Uterus (tissue), 3 donors: ENCODE measurements at regions not wholly inside any gene's neighbourhood (a gene's known extent, or its start where the extent isn't known, plus 50 kb on each side); places are given as distances from the start of the nearest gene placed in this dataset.
"Not testable (repeated sequence)": the region's sequence is repeated elsewhere in the genome, so short reads cannot be mapped to it uniquely, and the experiment has no call there.

Experiments
- DNase-seq, 2 donors: peaks; one replicate each; pipeline ENCODE4 v3.0.0-alpha.2; 2019 to 2020
- H3K27ac ChIP-seq, 2 donors: fragments of 200-600 bp; sonication (generic); 1 replicate in 1 of 2; 2 replicates in 1 of 2; pipeline ENCODE4 v1.5.1; 2016 to 2018
- H3K27me3 ChIP-seq, 2 donors: fragments of 200-600 bp; sonication (generic); one replicate each; pipeline ENCODE4 v1.5.1; 2018 to 2019; ENCODE audit warnings: control low read depth in 1 of 2
- H3K36me3 ChIP-seq, 2 donors: fragments of 200-600 bp; sonication (generic); one replicate each; pipeline ENCODE4 v1.5.1; 2019; ENCODE audit warnings: control low read depth in 1 of 2
- H3K4me1 ChIP-seq, 2 donors: fragments of 200-600 bp; sonication (generic); one replicate each; pipeline ENCODE4 v1.5.1; 2018 to 2019; ENCODE audit warnings: control low read depth in 1 of 2
- H3K4me3 ChIP-seq, 2 donors: fragments of 200-600 bp; sonication (generic); 1 replicate in 1 of 2; 2 replicates in 1 of 2; pipeline ENCODE4 v1.5.1; 2018 to 2019; ENCODE audit warnings: mild to moderate bottlenecking in 1 of 2
- H3K9me3 ChIP-seq, 2 donors: fragments of 200-600 bp; sonication (generic); one replicate each; pipeline ENCODE4 v1.5.1; 2019; ENCODE audit warnings: control low read depth in 1 of 2
- CTCF ChIP-seq, 4 experiments: fragments of 200-600 bp in 2 of 4; fragments of 450-650 bp in 2 of 4; sonication (generic) in 2 of 4; IDR thresholded peaks; one replicate each; pipeline ENCODE4 v1.5.1; 2016 to 2019; ENCODE audit warnings: antibody characterized with exemption in 4 of 4, mild to moderate bottlenecking in 2 of 4, moderate library complexity in 1 of 4
- POLR2A ChIP-seq, 2 donors: fragments of 450-650 bp; IDR thresholded peaks; one replicate each; pipeline ENCODE4 v1.6.1; 2016; ENCODE audit warnings: antibody characterized with exemption in 2 of 2, mild to moderate bottlenecking in 1 of 2, moderate library complexity in 1 of 2
- intact Hi-C: fragments of 100-400 bp; cut with DNase I; formaldehyde crosslinking; loops from one replicate; pipeline ENCODE4 v1.15.1; 2023; ENCODE audit warnings: low total_unique reads
- donor health status: DM: yes; HTN: yes; CAD: no.

GRCh38 chrX:905848-906566, 275.4 kb downstream of the SHOX start:
- H3K27ac ChIP-seq = no peak overlapping the region
- no peak for DNase-seq

DNA sequence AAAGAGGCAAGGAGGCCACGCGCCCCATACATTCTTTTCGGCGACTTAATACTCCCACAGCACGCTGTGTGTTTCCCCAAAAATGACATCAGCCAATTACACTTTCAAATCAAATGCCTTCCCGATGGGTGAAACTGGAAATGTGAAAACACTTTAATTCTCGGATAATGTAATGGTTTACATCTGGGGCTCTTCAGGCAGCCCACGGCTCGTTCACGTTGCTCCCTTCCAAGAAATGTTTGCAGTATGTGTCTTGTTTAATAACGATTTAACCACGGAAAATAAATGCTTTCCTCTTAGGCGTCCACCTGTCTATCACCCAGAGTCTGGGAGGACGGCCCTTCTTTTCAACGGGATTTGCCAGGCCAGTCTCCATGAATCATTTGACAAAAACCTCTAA, 272.5 kb downstream of the SHOX start:
- Histone ChIP-seq H3K36me3 (no peaks in the 10 kb centered on the region), H3K4me1 (no peaks in the 10 kb centered on the region), H3K27me3 (no peaks in the 10 kb centered on the region), H3K27ac (no peak overlapping the region), H3K9me3 (no peaks in the 10 kb centered on the region), H3K4me3 (no peak overlapping the region)
- no peak for DNase-seq
- intact Hi-C loops = no loop called here
- TF ChIP-seq POLR2A (IDR thresholded peaks at IDR 0.05) (no peak), CTCF (IDR thresholded peaks at IDR 0.05) (no peak)

More at GRCh38 chrX:905848-906566, 275.4 kb downstream of the SHOX start:
- no peaks in the 10 kb centered on the region for H3K27me3 ChIP-seq
- TF ChIP-seq CTCF (IDR thresholded peaks at IDR 0.05) (no peak), POLR2A (IDR thresholded peaks at IDR 0.05) (no peak)
- H3K36me3 ChIP-seq = no peaks in the 10 kb centered on the region
- H3K9me3 ChIP-seq = no peaks in the 10 kb centered on the region
- H3K4me1 ChIP-seq = no peaks in the 10 kb centered on the region
- H3K4me3 ChIP-seq = no peak overlapping the region
- intact Hi-C loops = no loop called here

GRCh38 chrX:896256-896655, 265.7 kb downstream of the SHOX start:
- intact Hi-C loops = no loop called here
- TF ChIP-seq POLR2A (IDR thresholded peaks at IDR 0.05) = no peak
- TF ChIP-seq CTCF (IDR thresholded peaks at IDR 0.05) = no peak

GRCh38 chrX:889966-890651, 259.5 kb downstream of the SHOX start:
- Histone ChIP-seq H3K9me3 (no peaks in the 10 kb centered on the region), H3K4me1 (no peaks in the 10 kb centered on the region), H3K27ac (no peak overlapping the region), H3K36me3 (no peaks in the 10 kb centered on the region), H3K4me3 (no peak overlapping the region), H3K27me3 (no peaks in the 10 kb centered on the region)
- no peak for DNase-seq
- intact Hi-C loops = no loop called here
- no peak for TF ChIP-seq POLR2A (IDR thresholded peaks at IDR 0.05)
- no peak for TF ChIP-seq CTCF (IDR thresholded peaks at IDR 0.05)

More at GRCh38 chrX:896256-896655, 265.7 kb downstream of the SHOX start:
- Histone ChIP-seq H3K27me3 (no peaks in the 10 kb centered on the region), H3K9me3 (no peaks in the 10 kb centered on the region), H3K27ac (no peak overlapping the region), H3K36me3 (no peaks in the 10 kb centered on the region), H3K4me1 (no peaks in the 10 kb centered on the region), H3K4me3 (no peak overlapping the region)
- no peak for DNase-seq

DNA sequence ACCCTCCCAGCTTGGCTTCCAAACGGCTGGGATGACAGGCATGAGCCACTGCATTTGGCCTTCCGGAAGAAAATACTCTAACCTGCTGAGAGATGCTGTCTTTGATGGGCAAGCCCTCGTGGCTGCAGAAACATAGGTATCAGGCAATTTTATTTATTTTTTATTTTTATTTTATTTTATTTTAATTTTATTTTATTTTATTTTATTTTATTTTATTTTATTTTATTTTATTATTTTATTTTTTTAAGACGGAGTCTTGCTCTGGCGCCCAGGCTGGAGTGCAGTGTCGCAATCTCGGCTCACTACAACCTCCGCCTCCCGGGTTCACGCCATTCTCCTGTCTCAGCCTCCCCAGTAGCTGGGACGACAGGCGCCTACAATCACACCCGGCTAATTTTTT, 257.1 kb downstream of the SHOX start:
- DNase-seq, intact Hi-C loops: not testable (repeated sequence)

More for the DNA sequence above, 257.1 kb downstream of the SHOX start:
- H3K9me3 ChIP-seq, H3K4me3 ChIP-seq, H3K4me1 ChIP-seq, H3K27ac ChIP-seq, H3K36me3 ChIP-seq, H3K27me3 ChIP-seq: not testable (repeated sequence)
